HG03280 (cell line): ENCODE measurements at regions not wholly inside any gene's neighbourhood (a gene's known extent, or its start where the extent isn't known, plus 50 kb on each side); places are given as distances from the start of the nearest gene placed in this dataset.

Experiments used
- ATAC-seq: cut with Tn5 transposase; IDR thresholded peaks from one replicate; pipeline ENCODE4 v1.9.1; 2021; ENCODE audit warnings: mild to moderate bottlenecking, moderate library complexity; ENCODE audit not compliant: unreplicated experiment

GRCh38 chr15:69956417-69956816 is 141.3 kb downstream of the TLE3 start:
- ATAC-seq: no peak

- no peak for ATAC-seq
Measured at GRCh38 chr15:69957175-69957574, 140.5 kb downstream of the TLE3 start.

GRCh38 chr15:69958496-69959084 is 139.1 kb downstream of the TLE3 start:
- no peak for ATAC-seq

GRCh38 chr15:69962561-69962960 is 135.2 kb downstream of the TLE3 start:
- ATAC-seq: no peak

GRCh38 chr15:69963385-69963784 is 134.3 kb downstream of the TLE3 start:
- ATAC-seq: no peak

- ATAC-seq: no peak
Measured at GRCh38 chr15:69971771-69972170, 125.9 kb downstream of the TLE3 start.

GRCh38 chr15:69972436-69972835 is 125.3 kb downstream of the TLE3 start:
- no peak for ATAC-seq

- no peak for ATAC-seq
Measured at GRCh38 chr15:69973102-69973714, 124.5 kb downstream of the TLE3 start.

- ATAC-seq: no peak
Measured at GRCh38 chr15:69973880-69974279, 123.8 kb downstream of the TLE3 start.

- no peak for ATAC-seq
Measured at GRCh38 chr15:69974321-69974720, 123.4 kb downstream of the TLE3 start.

GRCh38 chr15:69976366-69976994 is 121.2 kb downstream of the TLE3 start:
- no peak for ATAC-seq

GRCh38 chr15:69978603-69979002 is 119.1 kb downstream of the TLE3 start:
- ATAC-seq: no peak

GRCh38 chr15:69979262-69979661 is 118.5 kb downstream of the TLE3 start:
- peak; percentile 61 for ATAC-seq

- ATAC-seq: peak; percentile 79
Measured at GRCh38 chr15:69979783-69980182, 117.9 kb downstream of the TLE3 start.

GRCh38 chr15:69980341-69981059 is 117.2 kb downstream of the TLE3 start:
- no peak for ATAC-seq

GRCh38 chr15:69982037-69982436 is 115.7 kb downstream of the TLE3 start:
- ATAC-seq: no peak

- ATAC-seq: no peak
Measured at GRCh38 chr15:69983696-69984265, 113.9 kb downstream of the TLE3 start.

- no peak for ATAC-seq
Measured at GRCh38 chr15:69987492-69988489, 109.9 kb downstream of the TLE3 start.

GRCh38 chr15:69988541-69989225 is 109.0 kb downstream of the TLE3 start:
- ATAC-seq: no peak
